IMR-90 (cell line): ENCODE measurements at regions not wholly inside any gene's neighbourhood (a gene's known extent, or its start where the extent isn't known, plus 50 kb on each side); places are given as distances from the start of the nearest gene placed in this dataset.

Source experiments
- ATAC-seq: fragments of 200-7000 bp; cut with Tn5 transposase; 2 replicates; pipeline ENCODE4 v1.9.1; 2020; ENCODE audit warnings: low read depth, mild to moderate bottlenecking, moderate library complexity
- BruUV-seq: library from RNA; stranded (reverse); fragments of 400-500 nt; replicated peaks from 2 replicates; lab custom pipeline; 2021; lab: Mats Ljungman, UMichigan
- CTCF ChIA-PET: fragments of 300-600 bp; formaldehyde crosslinking; extraction: SDS; loops from one replicate; lab custom pipeline; 2021; ENCODE audit warnings: antibody characterized with exemption; lab: Yijun Ruan, JAX
- POLR2A ChIA-PET: fragments of 300-600 bp; sonication (Branson Sonifier 250); formaldehyde crosslinking; loops from one replicate; lab custom pipeline; 2022; ENCODE audit warnings: antibody characterized with exemption; ENCODE audit not compliant: unreplicated experiment; lab: Charles Lee
- DNase-seq: peaks from one replicate; pipeline ENCODE4 v3.0.0; 2013
- H2AFZ ChIP-seq: replicated peaks from 2 replicates; pipeline ENCODE3; 2013; ENCODE audit warnings: low read length, mild to moderate bottlenecking; ENCODE audit not compliant: poor library complexity
- H2AK5ac ChIP-seq: 2 replicates; pipeline ENCODE4 v1.6.1; 2013; ENCODE audit warnings: low read depth, low read length, inconsistent platforms
- H2AK9ac ChIP-seq: replicated peaks from 2 replicates; pipeline ENCODE3; 2013; ENCODE audit warnings: mild to moderate bottlenecking, low read depth, low read length, moderate library complexity; ENCODE audit not compliant: poor library complexity
- H2BK120ac ChIP-seq: 2 replicates; pipeline ENCODE4 v1.6.1; 2013; ENCODE audit warnings: low read depth, low read length, inconsistent platforms
- H2BK15ac ChIP-seq: 3 replicates; pipeline ENCODE4 v1.6.1; 2013; ENCODE audit warnings: low read depth, low read length, inconsistent platforms
- H2BK20ac ChIP-seq: 2 replicates; pipeline ENCODE4 v1.6.1; 2013; ENCODE audit warnings: low read depth, mild to moderate bottlenecking, inconsistent platforms, low read length, moderate library complexity
- H2BK5ac ChIP-seq: 2 replicates; pipeline ENCODE4 v1.6.1; 2013; ENCODE audit warnings: mild to moderate bottlenecking, low read depth, low read length, inconsistent platforms; ENCODE audit not compliant: poor library complexity, severe bottlenecking
- H3K14ac ChIP-seq: replicated peaks from 2 replicates; pipeline ENCODE4 v1.6.1; 2013; ENCODE audit warnings: low read depth, low read length, inconsistent platforms
- H3K18ac ChIP-seq: 2 replicates; pipeline ENCODE4 v1.6.1; 2013; ENCODE audit warnings: low read depth, low read length, control low read depth
- H3K23ac ChIP-seq: 2 replicates; pipeline ENCODE4 v1.6.1; 2013; ENCODE audit warnings: low read depth, low read length, inconsistent platforms
- H3K27ac ChIP-seq: 2 replicates; pipeline ENCODE4 v1.5.1; 2013; ENCODE audit warnings: mild to moderate bottlenecking, control low read depth, low read length; ENCODE audit not compliant: insufficient read depth
- H3K27me3 ChIP-seq: 2 replicates; pipeline ENCODE4 v1.6.1; 2013; ENCODE audit warnings: low read length; ENCODE audit not compliant: control insufficient read depth, insufficient read depth
- H3K36me3 ChIP-seq: 2 replicates; pipeline ENCODE4 v1.6.1; 2013; ENCODE audit warnings: low read length, mixed read lengths; ENCODE audit not compliant: control insufficient read depth, insufficient read depth
- H3K4ac ChIP-seq: 2 replicates; pipeline ENCODE4 v1.6.1; 2013; ENCODE audit warnings: low read depth, low read length, inconsistent platforms
- H3K4me1 ChIP-seq: 2 replicates; pipeline ENCODE4 v1.6.1; 2013; ENCODE audit warnings: low read length, mixed read lengths; ENCODE audit not compliant: control insufficient read depth, insufficient read depth
- H3K4me2 ChIP-seq: 2 replicates; pipeline ENCODE4 v1.6.1; 2013; ENCODE audit warnings: low read depth, mild to moderate bottlenecking, control low read depth, low read length, moderate library complexity
- H3K4me3 ChIP-seq: 2 replicates; pipeline ENCODE4 v1.5.1; 2013; ENCODE audit warnings: low read depth, mild to moderate bottlenecking, control low read depth, low read length, moderate library complexity; ENCODE audit not compliant: insufficient read depth
- H3K56ac ChIP-seq: 2 replicates; pipeline ENCODE4 v1.6.1; 2013; ENCODE audit warnings: low read length, inconsistent platforms; ENCODE audit not compliant: insufficient read depth; ENCODE audit errors: extremely low read depth
- H3K79me1 ChIP-seq, 2 experiments: 2 replicates each; pipeline ENCODE4 v1.6.1; 2013; ENCODE audit warnings: low read length in 2 of 2, inconsistent platforms in 1 of 2, low read depth in 1 of 2
- H3K9ac ChIP-seq: 2 replicates; pipeline ENCODE4 v1.6.1; 2013; ENCODE audit warnings: low read depth, low read length, control low read depth
- H3K9me1 ChIP-seq: 2 replicates; pipeline ENCODE4 v1.6.1; 2013; ENCODE audit warnings: low read length, inconsistent platforms; ENCODE audit not compliant: insufficient read depth
- H3K9me3 ChIP-seq: 2 replicates; pipeline ENCODE4 v1.6.1; 2013; ENCODE audit warnings: low read length; ENCODE audit not compliant: control insufficient read depth, insufficient read depth
- H4K20me1 ChIP-seq: 2 replicates; pipeline ENCODE4 v1.6.1; 2013; ENCODE audit warnings: low read length, inconsistent platforms; ENCODE audit not compliant: insufficient read depth
- H4K5ac ChIP-seq: 2 replicates; pipeline ENCODE4 v1.6.1; 2013; ENCODE audit warnings: mild to moderate bottlenecking, low read depth, low read length, control low read depth
- H4K8ac ChIP-seq, 2 experiments: 2 replicates each; pipeline ENCODE4 v1.6.1; 2013; ENCODE audit warnings: low read depth in 2 of 2, low read length in 2 of 2, control low read depth in 1 of 2, inconsistent platforms in 1 of 2
- H4K91ac ChIP-seq: 2 replicates; pipeline ENCODE4 v1.6.1; 2013; ENCODE audit warnings: low read depth, low read length, inconsistent platforms; ENCODE audit not compliant: insufficient read depth
- CEBPB ChIP-seq: IDR thresholded peaks from 2 replicates; pipeline ENCODE4 v1.6.1; 2012; ENCODE audit warnings: low read depth, low read length, improper control_type of control experiment
- CTCF ChIP-seq: conservative IDR thresholded peaks from 2 replicates; pipeline ENCODE4 v1.5.1; 2012; ENCODE audit warnings: mild to moderate bottlenecking, low read depth, low read length, improper control_type of control experiment
- NFE2L2 ChIP-seq: fragments of 150-350 bp; IDR thresholded peaks from 2 replicates; pipeline ENCODE4 v1.6.1; 2016; ENCODE audit warnings: low read depth, mild to moderate bottlenecking, low read length
- RCOR1 ChIP-seq: IDR thresholded peaks from 2 replicates; pipeline ENCODE4 v1.6.1; 2012; ENCODE audit warnings: mild to moderate bottlenecking, low read length, improper control_type of control experiment; ENCODE audit not compliant: insufficient replicate concordance
- RFX5 ChIP-seq: IDR thresholded peaks from 2 replicates; pipeline ENCODE4 v1.8.0; 2012; ENCODE audit warnings: low read depth, mild to moderate bottlenecking, low read length, moderate library complexity
- WGBS, 2 experiments: methylation state at CpG; one replicate each; pipeline versions ENCODE4 v1.1.5 to v1.1.7; 2013; ENCODE audit warnings: missing lambda C conversion rate in 2 of 2; ENCODE audit not compliant: insufficient read length in 1 of 2; ENCODE audit errors: extremely low coverage in 2 of 2; 5-methylcytosine and 5-hydroxymethylcytosine counted together
- dilution Hi-C: fragments of 300-500 bp; cut with HindIII; formaldehyde crosslinking; loops from one replicate; pipeline ENCODE4 v1.14.3; 2018; ENCODE audit warnings: low sequenced_read_pairs; ENCODE audit not compliant: unreplicated experiment
- in situ Hi-C: fragments of 300-500 bp; cut with MboI; formaldehyde crosslinking; loops from 3 replicates; pipeline ENCODE4 v1.14.3; 2019; ENCODE audit warnings: low sequenced_read_pairs, inconsistent platforms, mixed read lengths
- intact Hi-C: fragments of 100-400 bp; cut with micrococcal nuclease; formaldehyde crosslinking; loops from 2 replicates; pipeline ENCODE4 v1.10.0; 2022
- TF ChIP-seq, protein P1 (sequence below): fragments of 150-350 bp; IDR thresholded peaks from 2 replicates; pipeline ENCODE4 v1.6.1; 2017; ENCODE audit warnings: mild to moderate bottlenecking, antibody characterized with exemption, low read length, low read depth

GRCh38 chr18:67300498-67300897 lies 216.0 kb downstream of the DSEL start:
- Histone ChIP-seq H3K27me3 (no peaks in the 10 kb centered on the region), H3K14ac (no peak overlapping the region), H2BK15ac (no peak overlapping the region), H3K23ac (no peak overlapping the region), H2AK9ac (no peak overlapping the region), H3K4me3 (no peak overlapping the region), H4K5ac (no peak overlapping the region), H4K20me1 (no peaks in the 10 kb centered on the region), H3K27ac (no peak overlapping the region), H3K18ac (no peak overlapping the region), H3K36me3 (no peaks in the 10 kb centered on the region; the same call in 1 of the 2 replicates), H3K9ac (no peak overlapping the region), H3K9me1 (no peaks in the 10 kb centered on the region), H3K56ac (no peak overlapping the region), H4K8ac (no peak overlapping the region), H2BK5ac (no peak overlapping the region), H3K4me2 (no peak overlapping the region), H2AK5ac (no peak overlapping the region), H3K4me1 (peaks cover 4% of the 10 kb centered on the region), H2BK120ac (peak overlapping the region; percentile 30; the same call in 1 of the 2 replicates), H3K9me3 (no peaks in the 10 kb centered on the region; the same call in 1 of the 2 replicates), H4K91ac (no peak overlapping the region), H3K4ac (no peak overlapping the region), H2BK20ac (no peak overlapping the region), H2AFZ (no peak overlapping the region), H3K79me1 (no peaks in the 10 kb centered on the region)
- TF ChIP-seq, protein P1, sequence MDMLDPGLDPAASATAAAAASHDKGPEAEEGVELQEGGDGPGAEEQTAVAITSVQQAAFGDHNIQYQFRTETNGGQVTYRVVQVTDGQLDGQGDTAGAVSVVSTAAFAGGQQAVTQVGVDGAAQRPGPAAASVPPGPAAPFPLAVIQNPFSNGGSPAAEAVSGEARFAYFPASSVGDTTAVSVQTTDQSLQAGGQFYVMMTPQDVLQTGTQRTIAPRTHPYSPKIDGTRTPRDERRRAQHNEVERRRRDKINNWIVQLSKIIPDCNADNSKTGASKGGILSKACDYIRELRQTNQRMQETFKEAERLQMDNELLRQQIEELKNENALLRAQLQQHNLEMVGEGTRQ = no peak
- TF ChIP-seq CEBPB (no peak), RCOR1 (no peak), NFE2L2 (0 out of 2 replicates have a peak, but pooled peaks have one; percentile 14), RFX5 (no peak), CTCF (no peak)
- no TSS peak for BruUV-seq
- no peak for ATAC-seq
- DNase-seq = no peak
- dilution Hi-C loops (no loop called here), in situ Hi-C loops (no loop called here), intact Hi-C loops (no loop called here)
- WGBS, 2 experiments = no CpG with 5 or more reads among the region's 4 CpGs
- CTCF ChIA-PET = no interaction called here
- POLR2A ChIA-PET = no interaction called here
